K562 (cell line): ENCODE measurements at regions not wholly inside any gene's neighbourhood (a gene's known extent, or its start where the extent isn't known, plus 50 kb on each side); places are given as distances from the start of the nearest gene placed in this dataset.

Source experiments
- ATAC-seq: fragments of 200-7000 bp; cut with Tn5 transposase; 3 replicates; pipeline ENCODE4 v1.9.1; 2020; ENCODE audit warnings: moderate library complexity
- BruUV-seq: library from RNA; stranded (reverse); fragments of 400-500 nt; replicated peaks from 2 replicates; lab custom pipeline; 2021; lab: Mats Ljungman, UMichigan
- CTCF ChIA-PET: fragments of 300-600 bp; formaldehyde crosslinking; extraction: SDS; loops from one replicate; lab custom pipeline; 2021; ENCODE audit warnings: low intra/inter-chr PET ratio; lab: Yijun Ruan, JAX
- POLR2A ChIA-PET: fragments of 300-600, 350-650 bp; sonication (Branson Sonifier 250); formaldehyde crosslinking; extraction: SDS; loops from one replicate; lab custom pipeline; 2021; ENCODE audit warnings: antibody characterized with exemption, inconsistent platforms; lab: Yijun Ruan, JAX
- DNase-seq, 4 experiments: peaks; one replicate each; pipeline versions ENCODE4 v3.0.0 to v3.0.0-alpha.2; 2011 to 2018; ENCODE audit warnings: low spot score in 3 of 4, mixed read lengths in 3 of 4; ENCODE audit errors: extremely low read depth in 1 of 4
- FAIRE-seq: peaks from 2 replicates; lab custom pipeline; 2011; peaks lifted over from hg19 to GRCh38; lab: Jason Lieb, UNC
- H2AFZ ChIP-seq: 2 replicates; pipeline ENCODE4 v1.6.0; 2011; ENCODE audit warnings: low read depth, low read length, control low read depth, inconsistent platforms
- H3K27ac ChIP-seq: fragments of 200-600 bp; 3 replicates; pipeline ENCODE4 v1.8.0; 2011; ENCODE audit warnings: low read depth, mild to moderate bottlenecking, control low read depth, inconsistent platforms, low read length, moderate library complexity, mixed read lengths; ENCODE audit errors: extremely low read depth
- H3K27me3 ChIP-seq, 2 experiments: fragments of 300-600 bp in 1 of 2; 2 replicates in 1 of 2; 3 replicates in 1 of 2; pipeline versions ENCODE4 v1.6.0 to v1.8.0; 2011; ENCODE audit warnings: inconsistent platforms in 2 of 2, low read length in 2 of 2, mild to moderate bottlenecking in 1 of 2, mixed read lengths in 1 of 2, moderate library complexity in 1 of 2; ENCODE audit not compliant: control insufficient read depth in 2 of 2, insufficient read depth in 2 of 2
- H3K36me3 ChIP-seq: fragments of 300-600 bp; 3 replicates; pipeline ENCODE4 v1.8.0; 2011; ENCODE audit warnings: mild to moderate bottlenecking, low read length, inconsistent platforms; ENCODE audit not compliant: control insufficient read depth, insufficient read depth
- H3K4me1 ChIP-seq, 2 experiments: fragments of 200-600 bp in 1 of 2; replicated peaks in 1 of 2; 2 replicates in 1 of 2; 3 replicates in 1 of 2; pipeline versions ENCODE4 v1.5.1 to v1.8.0; 2011; ENCODE audit warnings: inconsistent platforms in 2 of 2, low read length in 2 of 2, mild to moderate bottlenecking in 1 of 2, mixed read lengths in 1 of 2, moderate library complexity in 1 of 2; ENCODE audit not compliant: control insufficient read depth in 2 of 2, insufficient read depth in 2 of 2
- H3K4me2 ChIP-seq: 2 replicates; pipeline ENCODE4 v1.6.1; 2011; ENCODE audit warnings: low read length, control low read depth, inconsistent platforms, mixed read lengths; ENCODE audit not compliant: insufficient read depth
- H3K4me3 ChIP-seq: fragments of 200-600 bp; sonication (generic), shearing (Covaris generic); 2 replicates; pipeline ENCODE4 v1.5.1; 2016; ENCODE audit warnings: control low read depth, inconsistent platforms
- H3K79me2 ChIP-seq: fragments of 200-600 bp; 3 replicates; pipeline ENCODE4 v1.8.0; 2011; ENCODE audit warnings: low read length, inconsistent platforms; ENCODE audit not compliant: control insufficient read depth, insufficient read depth
- H3K9ac ChIP-seq, 2 experiments: 2 replicates each; pipeline versions ENCODE4 v1.6.0 to v1.6.1; 2011; ENCODE audit warnings: low read depth in 2 of 2, low read length in 2 of 2, control low read depth in 1 of 2, inconsistent platforms in 1 of 2, mild to moderate bottlenecking in 1 of 2, mixed read lengths in 1 of 2; ENCODE audit not compliant: insufficient read depth in 1 of 2
- H3K9me1 ChIP-seq: one replicate; pipeline ENCODE4 v1.6.0; 2011; ENCODE audit warnings: inconsistent platforms, mild to moderate bottlenecking, low read length, moderate library complexity; ENCODE audit not compliant: control insufficient read depth, insufficient read depth
- H3K9me3 ChIP-seq: replicated peaks from 2 replicates; pipeline ENCODE4 v1.5.1; 2011; ENCODE audit warnings: low read depth, low read length, inconsistent platforms; ENCODE audit not compliant: control insufficient read depth, insufficient read depth
- H4K20me1 ChIP-seq: replicated peaks from 2 replicates; pipeline ENCODE4 v1.6.1; 2011; ENCODE audit warnings: low read length, inconsistent platforms, mixed read lengths; ENCODE audit not compliant: control insufficient read depth, insufficient read depth
- CHD2 ChIP-seq: IDR thresholded peaks from 2 replicates; pipeline ENCODE4 v1.6.1; 2011; ENCODE audit warnings: low read depth, low read length
- DACH1 ChIP-seq: fragments of 450-650 bp; IDR thresholded peaks from 2 replicates; pipeline ENCODE4 v1.6.1; 2018; ENCODE audit not compliant: partially characterized antibody
- GMEB1 ChIP-seq: fragments of 250-450 bp; sonication (Bioruptor Pico); IDR thresholded peaks from 2 replicates; pipeline ENCODE4 v1.4.0; 2020; ENCODE audit warnings: mild to moderate bottlenecking
- NUFIP1 ChIP-seq: fragments of 450-650 bp; IDR thresholded peaks from 2 replicates; pipeline ENCODE4 v1.6.1; 2018; ENCODE audit not compliant: partially characterized antibody
- PTRF ChIP-seq: fragments of 450-650 bp; IDR thresholded peaks from 2 replicates; pipeline ENCODE4 v1.6.1; 2016; ENCODE audit warnings: mild to moderate bottlenecking, missing genetic modification characterization, missing compliant biosample characterization
- PURB ChIP-seq: sonication (generic); formaldehyde crosslinking; IDR thresholded peaks from 2 replicates; pipeline ENCODE4 v1.9.0; 2021; ENCODE audit warnings: low read depth, mild to moderate bottlenecking, missing genetic modification reagents
- RAD51 ChIP-seq: fragments of 450-650 bp; IDR thresholded peaks from 2 replicates; pipeline ENCODE4 v1.7.1; 2016; ENCODE audit warnings: low read depth, mild to moderate bottlenecking, borderline replicate concordance
- TCF15 ChIP-seq: fragments of 250-450 bp; sonication (Bioruptor Pico); IDR thresholded peaks from 2 replicates; pipeline ENCODE4 v1.8.0; 2022; ENCODE audit warnings: moderate library complexity, mild to moderate bottlenecking, inconsistent platforms
- ZNF408 ChIP-seq: fragments of 250-450 bp; sonication (Bioruptor Pico); IDR thresholded peaks from 2 replicates; pipeline ENCODE4 v1.4.0; 2020; ENCODE audit warnings: low read depth, mild to moderate bottlenecking, moderate library complexity
- WGBS: fragments of 100-300 bp; shearing (Covaris generic); methylation state at CpG from one replicate; pipeline ENCODE4 v1.1.6; 2016; ENCODE audit warnings: low coverage, mixed read lengths; ENCODE audit not compliant: insufficient coverage; ENCODE audit errors: missing lambda C conversion rate; 5-methylcytosine and 5-hydroxymethylcytosine counted together
- in situ Hi-C: fragments of 300-500 bp; cut with MboI; formaldehyde crosslinking; loops from 4 replicates; pipeline ENCODE4 v1.15.0; 2018; ENCODE audit warnings: inconsistent platforms, mixed read lengths
- intact Hi-C: fragments of 100-400 bp; cut with micrococcal nuclease; formaldehyde crosslinking; loops from 2 replicates; pipeline ENCODE4 v1.14.2; 2022
- TF ChIP-seq, protein P1 (sequence below): sonication (generic); formaldehyde crosslinking; IDR thresholded peaks from 2 replicates; pipeline ENCODE4 v1.8.0; 2022; ENCODE audit warnings: mild to moderate bottlenecking, missing genetic modification reagents

DNA sequence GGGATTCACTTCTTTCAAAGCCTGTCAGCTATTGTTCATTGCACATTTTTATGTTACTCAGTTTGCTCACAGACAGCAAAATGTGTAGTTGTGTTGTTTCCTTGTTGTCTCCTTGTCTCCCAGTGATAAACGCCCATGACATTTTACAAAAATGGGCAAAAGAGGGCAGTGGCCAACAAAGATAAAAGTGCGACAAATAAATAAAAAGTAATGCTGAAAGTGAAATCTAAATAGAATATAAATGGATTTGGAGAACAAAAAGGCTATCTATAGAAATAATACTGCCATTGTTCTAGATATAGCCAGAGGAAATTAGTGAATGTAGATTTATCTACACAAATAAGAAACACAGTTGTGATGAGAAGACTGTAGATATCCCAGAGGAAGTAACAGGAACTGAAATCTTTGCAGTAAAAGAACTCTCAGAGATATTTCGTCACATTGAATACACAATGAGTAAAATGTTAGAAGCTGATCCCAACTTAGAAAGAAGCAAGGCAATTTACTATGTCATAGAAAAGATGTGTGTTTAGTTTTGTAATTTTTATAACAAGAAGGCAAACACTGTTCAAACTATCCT is 1186.2 kb upstream of the FAM98A start:
- FAIRE-seq: no peak
- H3K4me3 ChIP-seq: no peak overlapping the region
- no peaks in the 10 kb centered on the region for H3K27me3 ChIP-seq
- H4K20me1 ChIP-seq: no peaks in the 10 kb centered on the region
- H3K36me3 ChIP-seq: no peaks in the 10 kb centered on the region
- no peaks in the 10 kb centered on the region for H3K79me2 ChIP-seq
- H3K9me1 ChIP-seq: no peaks in the 10 kb centered on the region
- 0% methylated on average over 3 of the region's 3 CpGs for whole genome bisulfite sequencing
- no peak for DNase-seq
- BruUV-seq: no TSS peak
- ATAC-seq: no peak
- TF ChIP-seq TCF15 (CRISPR knock-in tag): no peak
- TF ChIP-seq DACH1: no peak
- no peak for TF ChIP-seq RAD51
- TF ChIP-seq NUFIP1: no peak
- no peak for TF ChIP-seq ZNF408 (CRISPR knock-in tag)
- TF ChIP-seq, protein P1, sequence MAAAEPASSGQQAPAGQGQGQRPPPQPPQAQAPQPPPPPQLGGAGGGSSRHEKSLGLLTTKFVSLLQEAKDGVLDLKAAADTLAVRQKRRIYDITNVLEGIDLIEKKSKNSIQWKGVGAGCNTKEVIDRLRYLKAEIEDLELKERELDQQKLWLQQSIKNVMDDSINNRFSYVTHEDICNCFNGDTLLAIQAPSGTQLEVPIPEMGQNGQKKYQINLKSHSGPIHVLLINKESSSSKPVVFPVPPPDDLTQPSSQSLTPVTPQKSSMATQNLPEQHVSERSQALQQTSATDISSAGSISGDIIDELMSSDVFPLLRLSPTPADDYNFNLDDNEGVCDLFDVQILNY (CRISPR knock-in tag): no peak
- no peak for TF ChIP-seq PURB
- no peak for TF ChIP-seq CHD2
- no peak for TF ChIP-seq GMEB1 (CRISPR knock-in tag)
- no peak for TF ChIP-seq PTRF (tag)
- H2AFZ ChIP-seq: no peak overlapping the region
- in situ Hi-C loops: no loop called here
- CTCF ChIA-PET: no interaction called here
- H3K9ac ChIP-seq: no peak overlapping the region
- no peak overlapping the region for H3K4me2 ChIP-seq
- intact Hi-C loops: no loop called here
- POLR2A ChIA-PET: no interaction called here
- no peak overlapping the region for H3K27ac ChIP-seq
- peaks cover 3% of the 10 kb centered on the region; the same call in 1 of the 2 replicates for H3K9me3 ChIP-seq
- H3K4me1 ChIP-seq: no peaks in the 10 kb centered on the region
